AG04450 (cell line): ENCODE measurements at regions not wholly inside any gene's neighbourhood (a gene's known extent, or its start where the extent isn't known, plus 50 kb on each side); places are given as distances from the start of the nearest gene placed in this dataset.
"Not testable (repeated sequence)": the region's sequence is repeated elsewhere in the genome, so short reads cannot be mapped to it uniquely, and the experiment has no call there.

Experiments used
- CTCF ChIA-PET: fragments of 300-600, 350-600 bp; formaldehyde crosslinking; extraction: SDS; loops from one replicate; lab custom pipeline; 2022; ENCODE audit warnings: antibody characterized with exemption, inconsistent platforms; lab: Charles Lee
- POLR2A ChIA-PET: fragments of 350-600 bp; formaldehyde crosslinking; extraction: SDS; loops from one replicate; lab custom pipeline; 2021; ENCODE audit warnings: antibody characterized with exemption, inconsistent platforms; lab: Yijun Ruan, JAX
- DNase-seq: peaks from one replicate; pipeline ENCODE4 v3.0.0-alpha.2; 2011; ENCODE audit warnings: low read depth, low spot score
- H3K27ac ChIP-seq: one replicate; pipeline ENCODE4 v1.5.1; 2012; ENCODE audit warnings: low read depth, low read length, control low read depth
- H3K27me3 ChIP-seq: one replicate; pipeline ENCODE4 v1.6.0; 2012; ENCODE audit warnings: low read length; ENCODE audit not compliant: control insufficient read depth, insufficient read depth
- H3K4me3 ChIP-seq: 2 replicates; pipeline ENCODE4 v1.5.1; 2011; ENCODE audit warnings: mild to moderate bottlenecking, low read depth, low read length, control low read depth
- H3K9me3 ChIP-seq: 2 replicates; pipeline ENCODE4 v1.5.1; 2012; ENCODE audit warnings: low read length; ENCODE audit not compliant: control insufficient read depth, insufficient read depth
- CTCF ChIP-seq: IDR thresholded peaks from 2 replicates; pipeline ENCODE4 v1.5.1; 2011; ENCODE audit warnings: low read depth, low read length, control low read depth, inconsistent platforms

DNA sequence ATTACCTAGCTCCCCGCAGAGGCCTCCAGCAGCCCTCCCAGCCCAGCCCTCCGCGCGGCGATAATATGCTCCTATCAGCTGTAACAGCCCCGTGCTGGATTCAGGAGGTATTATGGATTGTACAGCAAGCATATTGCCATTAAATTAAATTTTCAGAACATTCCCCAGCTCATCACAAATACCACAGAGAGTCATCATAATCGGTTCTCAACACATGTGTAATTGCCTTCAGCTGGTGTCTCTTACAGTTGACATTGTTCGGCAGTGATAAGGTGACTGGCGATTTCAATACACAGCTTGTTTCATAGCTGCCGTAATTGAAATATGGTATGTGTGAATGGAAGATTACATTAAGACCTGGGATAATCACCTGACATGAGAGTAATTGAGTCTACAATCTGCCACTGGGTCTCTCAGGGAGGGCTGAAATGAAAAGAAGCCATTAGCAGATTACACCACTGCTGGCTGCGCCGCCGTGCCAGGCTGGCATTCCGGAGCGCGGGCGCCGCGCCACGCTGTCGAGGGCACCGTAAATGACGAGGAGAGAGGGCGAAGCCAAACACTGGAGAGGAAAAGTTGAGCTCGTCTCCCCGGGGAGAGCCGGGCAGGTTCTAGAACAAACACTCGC is 549.4 kb upstream of the SALL3 start:
- Histone ChIP-seq H3K27ac (no peak overlapping the region), H3K4me3 (no peak overlapping the region), H3K9me3 (peaks cover 64% of the 10 kb centered on the region), H3K27me3 (no peaks in the 10 kb centered on the region)
- POLR2A ChIA-PET = no interaction called here
- CTCF ChIA-PET = no interaction called here
- TF ChIP-seq CTCF = no peak
- no peak for DNase-seq

GRCh38 chr18:78431606-78432005 is 548.0 kb upstream of the SALL3 start:
- POLR2A ChIA-PET = no interaction called here
- TF ChIP-seq CTCF = no peak
- DNase-seq = no peak
- H3K27ac ChIP-seq = no peak overlapping the region
- no peak overlapping the region for H3K4me3 ChIP-seq
- H3K9me3 ChIP-seq = peaks cover 65% of the 10 kb centered on the region
- CTCF ChIA-PET = no interaction called here
- H3K27me3 ChIP-seq = no peaks in the 10 kb centered on the region

GRCh38 chr18:78433562-78433961 is 546.1 kb upstream of the SALL3 start:
- ChIA-PET POLR2A (no interaction called here), CTCF (no interaction called here)
- TF ChIP-seq CTCF = no peak
- Histone ChIP-seq H3K4me3 (no peak overlapping the region), H3K27ac (no peak overlapping the region), H3K9me3 (peaks cover 57% of the 10 kb centered on the region), H3K27me3 (no peaks in the 10 kb centered on the region)
- DNase-seq = no peak

DNA sequence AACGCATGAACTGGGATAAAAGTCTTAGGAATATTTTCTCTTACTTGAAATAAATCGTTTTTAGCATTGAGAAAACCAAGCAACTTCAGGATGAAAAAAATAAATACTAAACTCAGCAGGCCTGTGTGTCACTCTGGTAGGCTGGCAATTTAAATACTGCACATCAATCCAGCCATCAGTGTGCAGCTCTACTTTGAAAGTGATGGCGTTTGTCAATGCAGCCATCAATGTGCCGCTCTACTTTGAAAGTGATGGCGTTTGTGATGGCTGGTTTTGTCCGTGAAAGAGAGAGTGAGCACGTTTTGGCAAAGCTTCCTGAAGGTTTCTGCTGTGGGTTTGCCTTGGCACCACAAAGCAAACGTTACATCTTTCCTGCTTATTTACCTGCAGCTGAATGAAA is 543.5 kb upstream of the SALL3 start:
- no peak for TF ChIP-seq CTCF
- CTCF ChIA-PET = no interaction called here
- no peak for DNase-seq
- Histone ChIP-seq H3K27ac (no peak overlapping the region), H3K4me3 (no peak overlapping the region), H3K9me3 (peaks cover 48% of the 10 kb centered on the region), H3K27me3 (no peaks in the 10 kb centered on the region)
- POLR2A ChIA-PET = no interaction called here

- H3K9me3 ChIP-seq = peaks cover 32% of the 10 kb centered on the region
- H3K27ac ChIP-seq, H3K27me3 ChIP-seq, POLR2A ChIA-PET, DNase-seq, H3K4me3 ChIP-seq, CTCF ChIA-PET: not testable (repeated sequence)
These were observed 541.4 kb upstream of the SALL3 start for GRCh38 chr18:78438235-78438634.
